GM18951 (cell line): ENCODE measurements at regions not wholly inside any gene's neighbourhood (a gene's known extent, or its start where the extent isn't known, plus 50 kb on each side); places are given as distances from the start of the nearest gene placed in this dataset.
"Not testable (repeated sequence)": the region's sequence is repeated elsewhere in the genome, so short reads cannot be mapped to it uniquely, and the experiment has no call there.

Experiments used
- POLR2A ChIP-seq: IDR thresholded peaks from 4 replicates; pipeline ENCODE4 v1.6.1; 2011; ENCODE audit warnings: mild to moderate bottlenecking; ENCODE audit not compliant: insufficient read length, insufficient read depth; ENCODE audit errors: extremely low read depth
- in situ Hi-C: fragments of 300-500 bp; cut with MboI; formaldehyde crosslinking; loops from one replicate; pipeline ENCODE4 v1.12.0; 2022; ENCODE audit warnings: low sequenced_read_pairs, mixed read lengths, inconsistent platforms; ENCODE audit not compliant: unreplicated experiment

- in situ Hi-C loops: no loop called here
- no peak for TF ChIP-seq POLR2A
Measured at GRCh38 chr6:71726121-71726520, 160.2 kb upstream of the RIMS1 start.

GRCh38 chr6:71727632-71728294, 158.6 kb upstream of the RIMS1 start:
- TF ChIP-seq POLR2A: no peak
- in situ Hi-C loops: no loop called here

- in situ Hi-C loops: no loop called here
- TF ChIP-seq POLR2A: no peak
Measured at GRCh38 chr6:71730284-71730683, 156.1 kb upstream of the RIMS1 start.

GRCh38 chr6:71733970-71734899, 152.1 kb upstream of the RIMS1 start:
- no peak for TF ChIP-seq POLR2A
- in situ Hi-C loops: no loop called here

GRCh38 chr6:71737953-71738352, 148.4 kb upstream of the RIMS1 start:
- in situ Hi-C loops: no loop called here
- TF ChIP-seq POLR2A: no peak

- TF ChIP-seq POLR2A: no peak
- in situ Hi-C loops: no loop called here
Measured at GRCh38 chr6:71745525-71745924, 140.8 kb upstream of the RIMS1 start.

- no peak for TF ChIP-seq POLR2A
- in situ Hi-C loops: no loop called here
Measured at GRCh38 chr6:71766146-71766760, 120.1 kb upstream of the RIMS1 start.

GRCh38 chr6:71766796-71767195, 119.6 kb upstream of the RIMS1 start:
- in situ Hi-C loops: no loop called here
- TF ChIP-seq POLR2A: no peak

GRCh38 chr6:71768356-71768755, 118.0 kb upstream of the RIMS1 start:
- no peak for TF ChIP-seq POLR2A
- in situ Hi-C loops: no loop called here

- no peak for TF ChIP-seq POLR2A
- in situ Hi-C loops: no loop called here
Measured at GRCh38 chr6:71808865-71809264, 77.5 kb upstream of the RIMS1 start.

GRCh38 chr6:71810880-71811279, 75.5 kb upstream of the RIMS1 start:
- in situ Hi-C loops: no loop called here

GRCh38 chr6:71822625-71823024, 63.7 kb upstream of the RIMS1 start:
- in situ Hi-C loops: no loop called here
- TF ChIP-seq POLR2A: no peak

More at GRCh38 chr6:71810880-71811279, 75.5 kb upstream of the RIMS1 start:
- no peak for TF ChIP-seq POLR2A

- in situ Hi-C loops: not testable (repeated sequence)
Measured at GRCh38 chr6:71832110-71832764, 54.1 kb upstream of the RIMS1 start.
